SK-N-SH (cell line): ENCODE measurements at regions not wholly inside any gene's neighbourhood (a gene's known extent, or its start where the extent isn't known, plus 50 kb on each side); places are given as distances from the start of the nearest gene placed in this dataset.

Experiments used
- CTCF ChIA-PET: fragments of 300-600, 350-600 bp; formaldehyde crosslinking; extraction: SDS; loops from one replicate; lab custom pipeline; 2021; lab: Yijun Ruan, JAX
- POLR2A ChIA-PET: fragments of 350-600 bp; sonication (Branson Sonifier 250); formaldehyde crosslinking; extraction: SDS; loops from one replicate; lab custom pipeline; 2020; ENCODE audit warnings: antibody characterized with exemption, inconsistent platforms; lab: Yijun Ruan, JAX
- DNase-seq: peaks from one replicate; pipeline ENCODE4 v3.0.0; 2012
- H2AFZ ChIP-seq: fragments of 200-600 bp; sonication (generic); 2 replicates; pipeline ENCODE4 v1.8.1; 2016; ENCODE audit warnings: antibody characterized with exemption, mild to moderate bottlenecking, low read depth
- H3F3A ChIP-seq: fragments of 200-600 bp; sonication (generic); replicated peaks from 2 replicates; pipeline ENCODE3; 2016; ENCODE audit warnings: antibody characterized with exemption, mild to moderate bottlenecking; ENCODE audit not compliant: insufficient read depth
- H3K27ac ChIP-seq, 2 experiments: fragments of 200-500 bp in 1 of 2; fragments of 200-600 bp in 1 of 2; sonication (Bioruptor generic) in 1 of 2; sonication (generic), shearing (Covaris generic) in 1 of 2; 2 replicates each; pipeline versions ENCODE4 v1.5.1 to v1.6.1; 2014 to 2016; ENCODE audit warnings: low read depth in 2 of 2, inconsistent platforms in 1 of 2, low read length in 1 of 2, mild to moderate bottlenecking in 1 of 2, mixed read lengths in 1 of 2
- H3K27me3 ChIP-seq: fragments of 200-600 bp; sonication (generic), shearing (Covaris generic); 2 replicates; pipeline ENCODE4 v1.6.1; 2016; ENCODE audit warnings: mixed run types; ENCODE audit not compliant: insufficient read depth
- H3K36me3 ChIP-seq, 2 experiments: fragments of 200-500 bp in 1 of 2; fragments of 200-600 bp in 1 of 2; sonication (Bioruptor generic) in 1 of 2; sonication (generic) in 1 of 2; replicated peaks in 1 of 2; 2 replicates each; pipeline versions ENCODE3 to v1.5.1; 2014 to 2016; ENCODE audit warnings: low read length in 1 of 2, mild to moderate bottlenecking in 1 of 2; ENCODE audit not compliant: insufficient read depth in 2 of 2, control insufficient read depth in 1 of 2
- H3K4me1 ChIP-seq, 2 experiments: fragments of 200-500 bp in 1 of 2; fragments of 200-600 bp in 1 of 2; sonication (Bioruptor generic) in 1 of 2; sonication (generic), shearing (Covaris generic) in 1 of 2; 2 replicates each; pipeline versions ENCODE4 v1.5.1 to v1.6.1; 2014 to 2016; ENCODE audit warnings: low read depth in 1 of 2, low read length in 1 of 2, mixed run types in 1 of 2; ENCODE audit not compliant: insufficient read depth in 2 of 2, control insufficient read depth in 1 of 2
- H3K4me2 ChIP-seq: fragments of 200-600 bp; sonication (generic), shearing (Covaris generic); 2 replicates; pipeline ENCODE4 v1.6.1; 2017; ENCODE audit warnings: mixed run types
- H3K4me3 ChIP-seq, 2 experiments: fragments of 200-500 bp in 1 of 2; fragments of 200-600 bp in 1 of 2; sonication (Bioruptor generic) in 1 of 2; sonication (generic), shearing (Covaris generic) in 1 of 2; 2 replicates each; pipeline versions ENCODE4 v1.5.1 to v1.8.1; 2014 to 2016; ENCODE audit warnings: low read depth in 2 of 2, inconsistent platforms in 1 of 2, low read length in 1 of 2, mild to moderate bottlenecking in 1 of 2, mixed read lengths in 1 of 2, moderate library complexity in 1 of 2
- H3K79me2 ChIP-seq: fragments of 200-600 bp; sonication (generic); 2 replicates; pipeline ENCODE4 v1.8.1; 2017; ENCODE audit warnings: mild to moderate bottlenecking; ENCODE audit not compliant: insufficient read depth
- H3K9ac ChIP-seq: fragments of 200-600 bp; sonication (generic); 2 replicates; pipeline ENCODE4 v1.6.1; 2017; ENCODE audit warnings: mixed run types
- H3K9me2 ChIP-seq: fragments of 200-600 bp; sonication (generic); 2 replicates; pipeline ENCODE4 v1.6.1; 2017; ENCODE audit warnings: mixed run types
- H3K9me3 ChIP-seq: fragments of 200-600 bp; sonication (generic); 2 replicates; pipeline ENCODE4 v1.6.1; 2017; ENCODE audit warnings: mixed run types, mild to moderate bottlenecking, moderate library complexity
- H4K20me1 ChIP-seq: fragments of 200-600 bp; sonication (generic); 2 replicates; pipeline ENCODE4 v1.6.1; 2017; ENCODE audit warnings: mild to moderate bottlenecking, mixed run types; ENCODE audit not compliant: insufficient read depth
- EP300 ChIP-seq, 2 experiments: IDR thresholded peaks; 2 replicates each; pipeline versions ENCODE4 v1.4.0 to v1.6.1; 2012; ENCODE audit warnings: borderline replicate concordance in 1 of 2, low read depth in 1 of 2, low read length in 1 of 2
- FOXJ3 ChIP-seq: sonication (generic); formaldehyde crosslinking; IDR thresholded peaks from 2 replicates; pipeline ENCODE4 v1.5.1; 2020; ENCODE audit warnings: mild to moderate bottlenecking, missing genetic modification reagents
- IRF3 ChIP-seq: fragments of 150-350 bp; IDR thresholded peaks from 2 replicates; pipeline ENCODE4 v1.6.1; 2016; ENCODE audit warnings: mild to moderate bottlenecking, low read depth, low read length
- JUND ChIP-seq: IDR thresholded peaks from 2 replicates; pipeline ENCODE4 v1.4.0; 2012
- MEF2A ChIP-seq: IDR thresholded peaks from 2 replicates; pipeline ENCODE4 v1.4.0; 2012; ENCODE audit warnings: low read depth, borderline replicate concordance
- MXI1 ChIP-seq: IDR thresholded peaks from 2 replicates; pipeline ENCODE4 v1.6.1; 2012; ENCODE audit warnings: mild to moderate bottlenecking, low read depth, low read length, improper control_type of control experiment
- NFIC ChIP-seq: IDR thresholded peaks from 2 replicates; pipeline ENCODE4 v1.4.0; 2012; ENCODE audit warnings: borderline replicate concordance
- POLR2AphosphoS5 ChIP-seq: IDR thresholded peaks from 2 replicates; pipeline ENCODE4 v1.6.1; 2012; ENCODE audit warnings: low read depth, low read length
- RAD21 ChIP-seq: IDR thresholded peaks from 2 replicates; pipeline ENCODE4 v1.6.1; 2012; ENCODE audit warnings: mild to moderate bottlenecking, low read length
- RCOR1 ChIP-seq: fragments of 150-350 bp; IDR thresholded peaks from 2 replicates; pipeline ENCODE4 v1.6.1; 2017; ENCODE audit warnings: antibody characterized with exemption, low read length
- RXRA ChIP-seq: IDR thresholded peaks from 2 replicates; pipeline ENCODE4 v1.4.0; 2012; ENCODE audit warnings: low read depth, mild to moderate bottlenecking, borderline replicate concordance
- SIN3A ChIP-seq: IDR thresholded peaks from 2 replicates; pipeline ENCODE4 v1.6.1; 2012; ENCODE audit warnings: low read depth, mild to moderate bottlenecking, low read length, moderate library complexity, borderline replicate concordance
- SMC3 ChIP-seq: IDR thresholded peaks from 2 replicates; pipeline ENCODE4 v1.6.1; 2012; ENCODE audit warnings: low read depth, low read length, improper control_type of control experiment
- TAF1 ChIP-seq: IDR thresholded peaks from 2 replicates; pipeline ENCODE4 v1.6.1; 2012; ENCODE audit warnings: low read depth, mild to moderate bottlenecking, low read length, moderate library complexity, borderline replicate concordance
- USF2 ChIP-seq: fragments of 150-350 bp; IDR thresholded peaks from 2 replicates; pipeline ENCODE4 v1.6.1; 2017; ENCODE audit warnings: antibody characterized with exemption, low read length, low read depth, borderline replicate concordance
- WGBS: methylation state at CpG from one replicate; pipeline ENCODE4 v1.1.6; 2017; ENCODE audit warnings: low lambda C conversion rate; 5-methylcytosine and 5-hydroxymethylcytosine counted together

- TF ChIP-seq NFIC (no peak), MEF2A (peak; percentile 90), JUND (peak; percentile 43; the same call in 1 of the 2 replicates), SMC3 (no peak), USF2 (no peak), IRF3 (no peak), RXRA (peak; percentile 39; the same call in 1 of the 2 replicates), RCOR1 (no peak), FOXJ3 (no peak)
Observed at GRCh38 chr20:22374678-22375590, 209.4 kb downstream of the FOXA2 start (continued).

GRCh38 chr20:22374066-22374465 is 210.3 kb downstream of the FOXA2 start:
- Histone ChIP-seq H3K9ac (no peak overlapping the region), H4K20me1 (no peaks in the 10 kb centered on the region), H2AFZ (no peak overlapping the region), H3K27me3 (peaks cover 9% of the 10 kb centered on the region; the same call in 1 of the 2 replicates), H3K4me1 (0 out of 4 replicates have a peak, but pooled peaks cover 0 to 7% of the 10 kb centered on the region in 2 experiments), H3K4me2 (no peak overlapping the region), H3F3A (peaks cover 3% of the 10 kb centered on the region), H3K27ac (no peak overlapping the region)
- DNase-seq: no peak
- ChIA-PET CTCF (interaction anchor here (1.6 kb wide), 1 partner anchor 35 kb away, joined by 6 read pairs; no protein-coding TSS in a partner anchor), POLR2A (no interaction called here)
- 42% methylated on average over 3 of the region's 3 CpGs for WGBS
- TF ChIP-seq POLR2AphosphoS5: no peak
- TF ChIP-seq MXI1: no peak
- no peak for TF ChIP-seq SIN3A
- no peak for TF ChIP-seq RAD21
- TF ChIP-seq TAF1: no peak
- no peak for TF ChIP-seq MEF2A
- no peak for TF ChIP-seq EP300 (IDR thresholded peaks at IDR 0.05; ENCODE audit: borderline replicate concordance in 1 of 2, low read depth in 1 of 2, low read length in 1 of 2)
- TF ChIP-seq, all 33 proteins: peak for 0
- Histone ChIP-seq H3K36me3 (no peaks in the 10 kb centered on the region), H3K4me3 (no peak overlapping the region), H3K9me3 (no peaks in the 10 kb centered on the region), H3K79me2 (no peaks in the 10 kb centered on the region), H3K9me2 (no peaks in the 10 kb centered on the region)
